GM12873 (cell line): ENCODE measurements at regions not wholly inside any gene's neighbourhood (a gene's known extent, or its start where the extent isn't known, plus 50 kb on each side); places are given as distances from the start of the nearest gene placed in this dataset.

Experiments
- TF ChIP-seq, protein P1 (sequence below): IDR thresholded peaks from 2 replicates; pipeline ENCODE4 v1.5.1; 2012; ENCODE audit warnings: low read depth, mild to moderate bottlenecking, moderate library complexity, low read length, control low read depth; ENCODE audit not compliant: insufficient read depth; ENCODE audit errors: missing control alignments

GRCh38 chr5:17964067-17964466 is 329.8 kb downstream of the TAF11L14 start:
- TF ChIP-seq, protein P1, sequence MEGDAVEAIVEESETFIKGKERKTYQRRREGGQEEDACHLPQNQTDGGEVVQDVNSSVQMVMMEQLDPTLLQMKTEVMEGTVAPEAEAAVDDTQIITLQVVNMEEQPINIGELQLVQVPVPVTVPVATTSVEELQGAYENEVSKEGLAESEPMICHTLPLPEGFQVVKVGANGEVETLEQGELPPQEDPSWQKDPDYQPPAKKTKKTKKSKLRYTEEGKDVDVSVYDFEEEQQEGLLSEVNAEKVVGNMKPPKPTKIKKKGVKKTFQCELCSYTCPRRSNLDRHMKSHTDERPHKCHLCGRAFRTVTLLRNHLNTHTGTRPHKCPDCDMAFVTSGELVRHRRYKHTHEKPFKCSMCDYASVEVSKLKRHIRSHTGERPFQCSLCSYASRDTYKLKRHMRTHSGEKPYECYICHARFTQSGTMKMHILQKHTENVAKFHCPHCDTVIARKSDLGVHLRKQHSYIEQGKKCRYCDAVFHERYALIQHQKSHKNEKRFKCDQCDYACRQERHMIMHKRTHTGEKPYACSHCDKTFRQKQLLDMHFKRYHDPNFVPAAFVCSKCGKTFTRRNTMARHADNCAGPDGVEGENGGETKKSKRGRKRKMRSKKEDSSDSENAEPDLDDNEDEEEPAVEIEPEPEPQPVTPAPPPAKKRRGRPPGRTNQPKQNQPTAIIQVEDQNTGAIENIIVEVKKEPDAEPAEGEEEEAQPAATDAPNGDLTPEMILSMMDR: no peak

DNA sequence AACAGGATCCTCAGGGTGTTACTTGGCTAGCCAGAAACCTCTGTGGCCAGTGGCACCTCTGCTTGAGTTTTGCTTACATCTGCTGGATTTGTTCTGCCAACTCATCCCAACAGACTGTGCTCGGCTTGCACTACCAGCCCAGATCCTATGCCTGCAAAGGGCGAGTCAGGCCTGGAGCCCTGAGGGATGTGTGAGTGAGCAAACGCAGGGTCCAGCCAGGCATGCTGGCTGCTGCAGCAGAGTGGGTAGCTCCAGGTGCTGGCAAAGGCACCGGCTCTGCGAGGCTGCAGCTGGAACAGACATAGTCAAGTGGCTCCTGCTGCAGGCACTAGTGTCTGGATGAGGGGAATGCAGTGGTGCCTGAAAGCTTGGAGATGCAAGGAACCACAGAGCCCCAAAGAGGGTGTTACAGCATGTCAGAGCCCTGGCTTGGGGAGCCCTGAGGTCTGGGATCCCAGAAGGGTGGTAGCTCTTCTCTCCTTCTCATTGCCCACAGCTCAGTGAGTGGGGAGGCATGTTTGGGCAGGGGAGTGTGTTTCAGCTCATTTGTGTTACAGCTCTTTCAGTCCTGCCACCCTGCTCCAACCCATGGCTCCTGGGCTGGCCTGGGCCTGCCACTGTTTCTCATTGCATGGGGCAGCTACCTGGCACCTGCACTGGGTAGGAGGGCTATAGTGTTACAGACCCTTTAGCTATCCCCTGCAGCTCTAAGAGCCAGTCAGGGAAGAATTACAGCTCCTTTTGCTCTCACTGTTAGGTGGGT is 332.6 kb downstream of the TAF11L14 start:
- TF ChIP-seq, protein P1: no peak

- TF ChIP-seq, protein P1: no peak
Observed at GRCh38 chr5:17976404-17976803, 342.1 kb downstream of the TAF11L14 start.

GRCh38 chr5:17978954-17979353 is 344.7 kb downstream of the TAF11L14 start:
- TF ChIP-seq, protein P1: no peak

DNA sequence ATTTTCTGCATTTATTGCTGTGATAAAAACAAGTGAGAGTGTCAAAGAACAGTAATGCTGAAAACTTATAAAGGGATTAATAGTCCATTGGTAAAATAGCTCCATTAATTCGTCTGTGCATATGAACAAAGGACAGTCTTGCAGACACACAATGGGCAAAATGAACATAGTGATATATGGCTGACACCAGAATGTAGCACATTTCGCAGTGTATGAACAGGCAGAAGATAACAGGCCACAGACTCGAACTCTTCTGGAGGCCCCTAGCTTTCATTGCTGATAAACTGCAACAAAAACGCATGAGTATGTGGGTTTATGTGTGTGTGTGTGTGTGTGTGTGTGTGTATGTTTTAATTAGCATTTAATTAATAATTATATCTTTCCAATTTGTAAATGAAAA is 354.8 kb downstream of the TAF11L14 start:
- TF ChIP-seq, protein P1: no peak

DNA sequence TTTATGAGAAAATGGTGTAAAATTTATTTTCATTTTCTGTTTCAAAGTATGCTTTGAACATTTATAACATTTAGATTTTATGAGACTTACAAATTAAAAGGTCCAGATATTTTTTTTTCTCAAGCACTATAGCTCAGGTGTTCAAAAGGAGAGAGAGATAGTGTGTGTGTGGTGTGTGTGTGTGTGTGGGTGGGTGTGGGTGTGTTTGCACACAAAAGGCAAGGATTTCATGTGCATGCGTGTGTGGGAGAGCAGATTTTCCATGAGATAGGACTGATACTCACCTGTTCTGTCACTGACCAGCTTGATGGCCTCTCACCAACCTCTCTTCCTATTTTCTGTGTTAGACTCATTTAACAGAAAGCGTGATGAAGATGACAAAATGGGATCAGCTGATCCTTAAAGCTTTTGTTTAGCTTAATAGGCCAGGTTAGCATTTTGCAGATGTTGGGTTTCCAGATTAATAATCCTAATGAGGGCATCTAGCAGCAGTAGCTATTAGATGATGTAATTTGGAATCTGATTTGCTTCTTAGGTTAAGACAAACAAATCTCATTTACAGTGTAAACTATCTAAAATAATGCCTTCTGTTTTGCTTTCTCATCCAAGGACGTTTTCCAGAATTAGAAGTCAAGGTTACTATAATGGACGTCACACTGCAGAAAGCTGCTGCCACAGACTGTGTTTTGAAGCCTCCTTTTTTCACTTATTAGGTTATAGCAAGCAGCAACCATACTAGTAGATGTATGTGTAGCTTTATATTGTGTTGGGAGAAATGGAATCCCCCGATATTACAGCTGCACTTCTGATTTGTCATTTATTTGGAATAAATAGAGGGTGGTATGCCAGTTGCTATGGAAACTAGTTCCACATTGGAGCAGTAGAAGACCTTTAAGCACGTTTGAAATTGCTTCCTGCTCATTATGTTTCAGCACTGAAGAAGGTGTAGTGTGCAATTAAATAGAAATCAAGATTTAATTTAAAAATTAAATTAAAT is 355.6 kb downstream of the TAF11L14 start:
- TF ChIP-seq, protein P1: no peak

- TF ChIP-seq, protein P1: no peak
Observed at GRCh38 chr5:17991775-17992174, 357.5 kb downstream of the TAF11L14 start.
